ENCODE measurements at regions not wholly inside any gene's neighbourhood (a gene's known extent, or its start where the extent isn't known, plus 50 kb on each side); places are given as distances from the start of the nearest gene placed in this dataset.

- TF ChIP-seq CTCF (conservative IDR thresholded peaks at IDR 0.05; ENCODE audit: low read depth in 2 of 2) (no peak), POLR2AphosphoS5 (IDR thresholded peaks at IDR 0.05; ENCODE audit: low read depth) (no peak), ZNF462 (CRISPR knock-in tag; IDR thresholded peaks at IDR 0.05) (no peak)
These were observed 903.6 kb downstream of the DIPK2A start for GRCh38 chr3:144875211-144875610.
